HG03196 (cell line): ENCODE measurements at regions not wholly inside any gene's neighbourhood (a gene's known extent, or its start where the extent isn't known, plus 50 kb on each side); places are given as distances from the start of the nearest gene placed in this dataset.

Source experiments
- ATAC-seq: cut with Tn5 transposase; IDR thresholded peaks from one replicate; pipeline ENCODE4 v1.9.1; 2021; ENCODE audit not compliant: unreplicated experiment

DNA sequence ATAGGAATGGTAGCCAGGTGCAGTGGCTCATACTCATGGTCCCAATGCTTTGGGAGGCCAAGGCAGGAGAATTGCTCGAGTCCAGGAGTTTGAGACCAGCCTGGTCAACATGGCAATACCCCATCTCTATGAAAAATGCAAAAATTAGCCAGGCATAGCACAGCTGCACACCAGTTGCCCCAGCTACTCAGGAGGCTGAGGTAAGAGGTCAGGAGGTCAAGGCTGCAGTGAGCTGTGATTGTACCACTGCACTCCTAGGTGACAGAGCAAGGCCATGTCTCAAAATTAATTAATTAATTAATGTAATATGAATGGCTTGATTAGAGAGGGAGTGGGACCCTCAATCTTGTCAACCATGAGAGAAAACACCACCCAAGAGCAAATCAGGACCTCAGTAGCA, 198.7 kb upstream of the DUSP10 start:
- no peak for ATAC-seq

DNA sequence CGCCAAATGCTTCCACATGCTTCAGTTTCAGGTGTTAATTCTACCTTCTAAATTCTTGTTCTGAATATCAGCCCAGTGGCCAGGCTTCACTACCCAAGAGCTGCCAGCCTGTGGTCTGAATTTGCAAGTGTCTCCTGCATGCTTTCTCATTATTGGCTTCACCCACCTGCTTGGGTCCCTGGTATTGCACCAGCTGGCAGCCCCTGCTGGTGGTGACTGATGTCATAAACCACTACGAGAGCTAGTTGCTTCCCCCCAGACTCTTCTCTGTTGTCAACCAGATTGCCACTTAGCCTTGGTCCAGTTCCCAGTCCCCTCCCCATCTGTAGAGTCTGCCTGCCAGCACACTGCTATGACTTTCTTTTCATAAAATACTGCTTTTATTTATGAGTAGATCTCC, 197.7 kb upstream of the DUSP10 start:
- ATAC-seq, result peak; percentile 87

DNA sequence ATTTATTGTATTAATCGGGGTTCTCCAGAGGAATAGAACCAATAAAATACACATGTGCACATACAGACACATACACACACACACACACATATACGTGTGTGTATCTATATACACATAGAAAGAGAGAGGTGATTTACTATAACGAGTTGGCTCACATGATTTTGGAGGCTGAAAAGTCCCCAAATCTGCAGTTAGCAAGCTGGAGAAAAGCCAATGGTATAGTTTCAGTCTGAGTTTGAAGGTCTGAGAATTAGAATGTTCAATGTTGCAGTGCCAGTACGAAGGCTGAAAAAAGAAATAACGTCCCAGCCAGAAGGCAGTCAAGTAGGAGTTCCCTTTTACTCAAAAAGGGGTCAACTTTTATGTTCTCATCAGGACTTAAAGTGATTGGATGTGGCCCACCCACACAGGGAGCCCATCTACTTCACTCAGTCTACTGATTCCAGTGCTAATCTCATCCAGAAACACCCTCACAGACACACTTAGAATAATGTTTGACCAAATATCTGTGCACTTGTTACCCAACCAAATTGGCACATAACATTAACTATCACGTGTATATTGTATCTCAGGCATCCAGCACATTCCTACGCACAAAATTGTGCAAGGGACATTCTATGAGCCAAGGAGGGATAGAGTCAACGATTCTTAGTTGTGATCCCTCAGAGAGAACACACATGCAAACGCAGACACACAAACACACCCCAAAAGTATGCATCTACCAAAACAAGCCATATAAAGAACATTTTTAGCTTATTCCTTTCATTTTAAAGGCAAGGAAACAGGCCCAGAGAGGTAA, 195.5 kb upstream of the DUSP10 start:
- no peak for ATAC-seq

DNA sequence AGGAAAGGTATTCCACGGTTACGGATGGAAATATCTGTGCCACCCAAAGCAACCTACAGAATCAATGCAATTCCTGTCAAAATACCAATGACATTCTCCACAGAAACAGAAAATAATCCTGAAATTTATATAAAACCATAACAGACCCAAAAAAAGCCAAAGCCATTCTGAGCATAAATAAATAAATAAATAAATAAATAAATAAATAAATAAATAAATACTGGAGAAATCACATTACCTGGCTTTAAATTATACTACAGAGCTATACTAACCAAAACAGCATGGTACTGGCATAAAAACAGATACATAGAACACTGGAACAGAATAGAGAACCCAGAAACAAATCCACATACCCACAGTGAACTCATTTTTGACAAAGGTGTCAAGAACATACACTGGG, 191.9 kb upstream of the DUSP10 start:
- ATAC-seq, result no peak

DNA sequence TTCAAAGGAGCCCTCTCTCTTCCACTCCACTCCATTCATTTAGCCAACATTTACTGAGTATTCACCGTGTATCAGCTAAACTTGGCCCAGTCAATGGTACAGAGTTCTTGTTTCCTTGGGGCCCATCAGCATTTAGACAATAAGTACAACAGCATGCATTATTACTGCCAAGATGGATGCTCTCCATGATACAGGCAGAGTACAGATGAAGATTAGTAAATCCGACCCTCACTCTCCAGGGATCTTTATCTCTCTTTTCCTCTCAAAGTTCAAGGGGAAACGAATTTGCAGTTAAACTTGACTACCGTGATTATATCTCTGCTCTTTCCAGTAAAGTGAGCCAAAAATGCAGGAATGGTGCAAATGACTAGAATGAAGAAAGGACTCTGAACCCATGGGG, 184.6 kb upstream of the DUSP10 start:
- ATAC-seq, result no peak

DNA sequence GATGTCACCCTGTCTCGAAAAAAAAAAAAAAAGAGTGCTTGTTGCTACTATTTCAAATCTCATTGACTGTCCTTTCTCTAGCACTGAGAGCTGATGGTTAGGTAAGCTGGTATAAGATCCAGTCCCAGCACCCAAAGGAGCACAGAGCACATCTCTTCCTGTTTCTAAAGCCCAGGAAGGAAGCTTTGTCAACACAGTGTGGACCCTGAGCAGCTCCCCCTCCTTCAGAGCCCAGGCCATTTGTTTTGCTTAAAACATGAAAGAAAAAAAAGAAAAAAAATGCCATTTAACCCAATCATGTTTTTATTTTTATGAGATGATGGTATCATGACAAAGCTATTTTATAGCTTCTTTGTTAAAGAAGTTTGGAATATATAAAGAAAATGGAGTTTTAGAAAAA, 184.1 kb upstream of the DUSP10 start:
- no peak for ATAC-seq

DNA sequence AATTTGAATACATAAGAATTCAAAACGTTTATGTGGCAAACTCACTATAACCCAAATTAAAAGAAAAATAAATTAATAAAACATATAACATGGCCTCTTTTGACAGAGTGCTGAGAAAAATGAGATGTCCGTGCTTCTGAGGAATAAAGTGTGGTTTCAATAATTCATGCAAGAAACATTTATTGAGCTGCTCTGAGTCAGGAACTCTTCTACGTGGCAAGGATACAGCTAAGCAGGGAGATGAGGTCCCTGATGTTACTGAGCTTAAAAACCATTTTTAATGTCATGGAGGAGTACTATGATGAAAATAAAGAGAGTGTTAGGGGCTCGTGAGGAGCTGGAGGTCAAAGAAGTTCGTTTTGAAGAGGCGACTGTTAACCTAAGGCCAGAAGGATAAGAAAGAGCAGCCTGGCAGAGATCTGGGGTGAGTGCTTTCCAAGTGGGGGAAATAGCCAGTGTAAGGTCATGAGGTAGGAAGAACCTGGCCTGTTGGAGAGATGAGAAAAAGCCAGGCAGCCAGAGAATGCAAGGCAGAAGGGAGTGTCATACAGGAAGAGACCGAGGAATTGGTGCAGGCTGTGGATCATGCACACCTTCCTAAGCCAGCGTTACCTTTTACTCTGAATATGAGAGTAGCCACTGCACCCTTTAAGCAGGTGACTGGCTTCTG, 182.2 kb upstream of the DUSP10 start:
- no peak for ATAC-seq

DNA sequence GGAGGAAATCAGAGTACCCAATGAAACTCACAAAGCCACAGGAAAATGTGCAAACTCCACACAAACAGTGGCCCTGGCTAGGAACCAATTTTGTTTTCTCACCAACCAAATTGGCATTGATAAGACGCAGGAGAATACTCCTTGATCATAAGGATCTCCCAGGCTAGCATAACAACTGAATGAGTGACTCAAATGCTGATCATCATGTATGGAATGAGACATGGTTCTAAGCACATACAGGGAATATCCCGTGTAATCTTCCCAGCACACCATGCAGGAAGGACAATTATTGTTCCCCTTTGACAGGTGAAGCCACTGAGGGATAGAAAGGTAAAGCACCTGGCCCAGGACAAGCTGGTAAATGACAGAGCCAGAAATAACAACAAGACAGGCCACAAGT, 180.0 kb upstream of the DUSP10 start:
- no peak for ATAC-seq

DNA sequence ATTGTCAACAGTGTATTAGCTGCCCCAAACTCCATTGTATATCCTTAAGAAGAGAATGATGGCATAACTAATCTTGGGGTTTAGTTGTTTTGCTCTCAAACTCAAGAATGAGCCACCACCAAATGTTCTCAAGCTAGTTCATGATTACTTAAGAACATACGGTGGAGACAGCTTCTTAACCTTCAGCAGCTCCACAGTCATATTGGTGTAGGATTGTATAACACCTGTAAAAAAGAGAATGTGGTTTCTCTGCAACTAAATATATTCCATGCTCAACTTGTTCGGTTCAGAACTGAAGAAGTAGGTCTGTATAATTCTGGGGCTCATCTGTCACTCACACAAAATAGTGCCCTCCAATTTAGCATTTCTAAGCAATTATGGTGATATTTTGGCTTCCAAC, 177.9 kb upstream of the DUSP10 start:
- no peak for ATAC-seq

DNA sequence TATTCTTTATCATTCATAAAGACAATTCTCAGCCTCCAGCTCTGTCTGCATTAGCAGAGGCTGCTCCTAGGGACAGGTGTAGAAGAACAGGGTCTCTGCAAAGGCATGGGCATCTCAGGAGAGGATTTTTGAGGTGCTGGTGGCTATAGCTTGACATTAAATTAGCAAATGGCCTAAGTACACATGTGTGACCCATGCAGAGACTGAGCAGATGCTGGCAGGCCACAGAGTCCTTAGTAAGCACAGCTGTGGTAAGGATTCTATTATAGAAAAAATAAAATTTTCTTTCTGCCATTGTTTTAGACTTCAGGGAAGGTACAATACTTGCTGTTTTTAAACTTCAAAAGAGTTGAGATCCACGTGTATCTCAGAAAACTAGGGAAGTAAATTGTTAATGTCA, 177.5 kb upstream of the DUSP10 start:
- ATAC-seq, result no peak

DNA sequence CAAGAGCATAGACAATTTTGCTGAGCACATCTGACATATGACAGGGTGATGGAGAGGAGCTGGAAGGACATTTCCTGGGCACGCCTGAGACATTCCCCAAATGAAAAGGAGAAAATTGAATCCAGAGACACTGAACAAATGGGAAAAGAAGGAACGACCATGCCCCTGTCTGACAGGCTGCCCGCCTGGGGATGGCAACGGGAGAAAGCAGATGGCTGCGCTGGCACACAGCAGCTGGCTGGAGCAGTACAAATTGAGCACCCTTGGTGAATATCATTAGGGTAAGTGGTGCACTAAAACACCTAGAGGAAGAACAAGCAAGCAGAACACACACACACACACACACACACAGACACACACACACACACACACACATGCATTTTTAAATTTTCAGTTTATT, 174.3 kb upstream of the DUSP10 start:
- ATAC-seq, result no peak

DNA sequence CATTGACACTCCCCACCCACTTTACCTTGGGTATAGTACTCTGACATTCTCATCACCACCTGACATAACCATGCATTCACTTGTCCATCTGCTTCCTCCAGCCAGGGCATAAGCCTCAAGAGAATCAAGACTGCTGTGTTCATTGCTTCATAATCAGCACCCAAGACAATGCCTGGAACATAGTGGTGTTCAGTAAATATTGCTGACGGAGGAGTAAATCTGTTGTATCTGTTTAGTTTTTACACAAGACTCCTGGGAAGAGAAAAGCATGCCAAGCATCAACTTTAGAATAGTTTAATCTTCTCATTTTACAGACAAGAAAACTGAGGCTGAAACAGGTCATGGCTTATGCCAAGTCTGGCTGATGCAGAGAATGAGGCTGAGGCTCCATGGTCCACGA, 173.9 kb upstream of the DUSP10 start:
- ATAC-seq, result no peak

DNA sequence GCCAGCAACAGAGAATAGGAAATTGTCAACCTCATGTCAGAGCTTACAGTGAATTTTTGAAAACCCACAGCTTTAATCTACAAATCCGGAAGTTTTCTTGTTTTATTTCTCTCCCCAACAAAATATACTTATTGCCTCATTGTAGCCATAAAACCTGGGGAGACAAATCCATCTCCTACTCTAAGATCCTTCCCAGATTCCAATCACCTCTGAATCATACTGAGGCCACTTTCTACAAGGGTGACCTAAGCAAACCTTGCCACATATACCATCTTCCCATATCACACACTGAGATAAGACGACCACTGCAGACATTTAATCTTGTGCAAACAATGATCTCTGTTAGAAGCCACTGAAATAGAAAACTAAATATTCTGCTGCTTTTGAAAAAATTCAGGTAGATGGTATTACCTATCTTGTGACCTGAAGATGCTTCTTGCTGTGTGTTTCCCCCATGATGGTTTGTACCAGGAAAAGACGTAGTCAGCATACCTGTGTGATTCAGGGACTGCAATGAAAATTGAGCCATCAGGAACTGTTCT, 171.5 kb upstream of the DUSP10 start:
- no peak for ATAC-seq

DNA sequence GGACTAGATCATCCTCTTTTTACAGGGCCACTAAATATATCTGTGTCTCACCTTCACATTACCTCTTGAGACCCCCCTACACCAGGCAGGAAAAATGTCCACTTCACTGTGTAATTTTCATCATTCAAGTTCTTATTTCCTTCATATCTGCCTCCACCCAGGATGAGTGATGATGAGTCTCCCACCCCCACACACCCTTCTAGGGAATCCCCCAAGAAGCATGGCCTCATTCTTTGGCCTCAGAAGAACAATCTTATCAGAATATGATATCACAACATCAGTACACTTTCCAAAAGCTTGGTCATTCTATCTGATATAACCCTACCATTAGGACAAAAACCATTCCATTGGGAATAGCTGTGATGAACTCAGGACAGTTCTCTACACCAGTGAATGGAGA, 170.3 kb upstream of the DUSP10 start:
- ATAC-seq, result no peak

DNA sequence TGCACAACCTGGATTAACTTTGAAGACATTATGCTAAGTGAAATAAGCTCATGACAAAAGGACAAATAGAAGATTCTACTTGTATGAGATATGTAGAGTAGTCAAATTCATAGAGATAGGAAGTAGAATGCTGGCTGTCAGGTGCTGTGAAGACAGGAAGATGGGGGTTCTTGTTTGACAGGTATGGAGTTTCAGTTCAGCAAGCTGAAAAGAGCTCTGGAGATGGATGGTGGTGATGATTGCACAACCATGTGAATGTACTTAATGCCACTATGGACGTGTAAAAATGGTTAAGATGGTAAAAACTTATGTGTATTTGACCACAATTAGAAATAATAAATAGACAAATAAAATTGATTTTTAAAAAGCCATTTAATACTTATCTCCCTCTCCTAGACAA, 169.8 kb upstream of the DUSP10 start:
- ATAC-seq, result peak; percentile 70

DNA sequence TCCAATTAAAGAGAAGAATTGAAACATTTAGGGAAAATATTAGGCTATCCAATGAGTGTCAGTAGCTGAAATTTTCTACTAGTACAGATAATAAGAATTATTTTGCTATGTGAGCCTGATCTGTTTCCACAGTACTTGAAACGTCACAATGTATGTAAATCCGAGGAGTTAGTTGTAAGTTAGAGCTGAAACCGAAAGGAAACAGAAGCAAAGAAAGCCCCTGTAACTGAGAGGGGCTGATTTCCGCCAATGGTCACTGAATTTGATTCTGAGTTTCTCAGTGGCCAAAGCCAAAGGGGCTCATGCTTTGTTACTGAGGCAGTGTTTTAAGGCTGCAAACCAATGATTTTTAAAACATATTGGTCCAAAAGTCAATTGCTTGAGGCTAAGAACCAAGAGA, 168.3 kb upstream of the DUSP10 start:
- no peak for ATAC-seq

DNA sequence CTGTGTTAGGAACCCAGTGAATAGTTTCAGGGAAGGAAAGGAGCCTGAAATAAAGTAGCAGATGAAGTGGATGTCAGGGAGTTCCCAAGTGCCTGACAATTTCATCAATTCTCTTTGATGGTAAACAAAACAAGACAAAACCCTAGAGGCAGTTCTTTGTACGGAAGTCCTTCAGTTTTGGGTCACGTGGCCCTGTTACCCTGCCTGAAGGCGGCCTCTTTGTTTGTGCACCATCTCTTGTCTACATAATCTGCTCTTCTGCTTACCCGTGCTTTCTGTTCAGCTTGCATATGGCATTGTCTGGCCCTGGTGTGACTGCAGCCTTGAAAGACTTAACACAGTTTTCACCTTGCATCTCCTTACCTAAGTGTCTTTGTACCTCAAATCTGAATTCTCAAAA, 166.7 kb upstream of the DUSP10 start:
- no peak for ATAC-seq

DNA sequence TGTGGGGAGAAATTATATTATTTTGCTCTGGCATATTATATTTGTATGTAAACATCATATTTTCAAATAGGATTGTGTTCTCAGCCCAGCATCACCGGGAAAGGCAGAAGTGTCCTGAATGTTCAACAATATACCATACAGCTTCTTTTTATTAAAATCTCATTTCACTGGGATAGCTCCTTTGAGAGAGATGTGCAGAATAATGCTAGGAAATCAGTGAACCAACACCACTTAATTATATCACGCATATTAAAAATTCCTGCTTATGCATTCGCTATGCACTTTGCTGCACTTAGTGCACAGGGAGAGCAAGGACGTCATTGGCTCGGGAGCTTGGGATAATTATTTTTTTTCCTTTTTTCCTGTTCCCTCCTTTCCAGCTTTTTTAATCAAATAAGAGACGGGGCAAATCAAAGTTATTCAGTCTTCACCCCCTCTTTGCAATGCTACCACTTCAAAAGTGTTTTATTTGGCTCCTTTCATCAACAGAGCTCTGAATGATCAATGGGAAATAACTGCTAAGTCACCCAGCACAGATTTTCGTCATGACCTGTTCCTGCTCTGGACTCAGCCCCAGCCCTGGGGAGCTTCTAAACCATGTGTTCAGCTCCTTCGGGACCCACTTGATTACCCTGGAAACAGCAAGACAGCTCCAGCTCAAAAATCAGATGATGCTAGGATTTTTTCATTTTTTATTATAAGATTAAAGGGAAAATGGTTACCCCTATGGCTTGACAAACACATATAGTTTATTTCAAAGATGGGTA, 165.5 kb upstream of the DUSP10 start:
- ATAC-seq, result no peak

DNA sequence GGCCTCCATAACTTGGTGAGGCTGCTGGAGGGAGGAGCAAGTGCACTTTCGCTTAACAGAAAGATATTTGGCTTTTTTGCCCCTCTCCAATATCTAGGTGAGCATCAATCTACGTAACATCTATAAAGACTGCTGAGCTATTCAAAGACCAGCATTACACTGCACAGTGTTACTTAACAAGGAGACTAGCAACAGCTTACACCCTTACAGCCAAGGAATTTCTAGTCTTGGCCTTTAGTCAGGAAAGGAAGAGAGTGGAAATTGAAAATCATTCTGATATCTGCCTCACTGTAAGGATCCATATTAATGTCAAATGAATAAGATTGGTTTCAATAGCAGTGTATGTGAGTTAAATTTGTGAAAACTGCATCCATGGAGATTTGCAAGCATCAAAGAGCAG, 163.9 kb upstream of the DUSP10 start:
- no peak for ATAC-seq

DNA sequence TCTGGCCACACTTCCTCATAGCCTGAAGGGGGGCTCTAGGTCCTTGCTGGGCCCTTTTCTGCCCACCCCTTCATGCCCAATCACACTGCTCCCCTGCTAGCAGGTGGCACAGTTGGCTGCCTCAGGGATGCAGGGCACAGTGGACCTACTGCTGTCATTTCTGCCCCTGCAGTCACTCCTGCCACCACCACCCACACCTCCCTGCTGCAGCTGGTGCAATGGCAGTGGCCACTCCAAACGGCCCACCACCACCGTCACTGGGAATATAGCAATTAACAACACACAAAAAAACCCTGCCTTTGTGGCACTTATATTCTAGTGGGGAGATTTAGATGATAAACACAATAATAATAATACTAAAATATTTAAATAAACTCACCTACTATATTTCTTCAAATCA, 162.4 kb upstream of the DUSP10 start:
- ATAC-seq, result no peak

DNA sequence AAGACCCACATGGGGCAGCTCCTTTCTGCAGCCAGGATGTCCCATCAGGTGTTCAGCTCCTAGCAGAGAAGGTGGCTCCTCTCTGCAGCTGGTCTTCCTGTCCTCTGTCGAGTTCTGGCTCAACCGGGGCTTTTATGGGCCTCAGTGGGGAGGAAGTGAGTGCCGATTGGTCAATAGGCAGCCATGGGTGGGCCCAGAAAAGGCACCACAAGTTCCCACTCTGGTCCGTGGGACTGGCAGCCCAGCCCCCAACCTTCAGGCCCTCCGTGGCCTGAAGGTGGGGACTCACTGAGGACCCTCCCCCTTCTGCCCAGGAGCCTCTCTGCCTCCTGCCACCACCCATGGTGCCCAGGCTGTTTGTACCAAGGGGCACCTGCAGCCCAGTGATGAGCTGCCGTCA, 161.7 kb upstream of the DUSP10 start:
- ATAC-seq, result no peak

DNA sequence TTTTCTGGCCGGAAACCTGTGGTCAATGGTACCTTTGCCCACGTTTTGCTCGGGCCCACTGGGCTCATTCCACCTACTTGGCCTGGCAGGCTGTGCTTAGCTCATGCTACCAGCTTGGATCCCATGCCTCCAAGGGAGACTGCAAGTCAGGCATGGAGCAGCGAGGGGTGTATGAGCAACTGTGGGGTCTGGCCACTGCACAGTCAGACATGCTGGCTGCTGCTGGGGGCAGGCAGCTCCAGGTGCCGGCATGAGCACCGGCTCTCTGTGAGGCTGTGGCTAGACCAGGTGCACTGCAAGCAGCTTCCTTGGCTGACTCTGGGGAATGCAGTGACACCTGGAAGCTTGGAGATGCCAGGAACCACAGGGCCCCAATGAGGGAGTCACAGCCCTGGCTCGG, 161.1 kb upstream of the DUSP10 start:
- no peak for ATAC-seq
